ENCODE measurements at regions not wholly inside any gene's neighbourhood (a gene's known extent, or its start where the extent isn't known, plus 50 kb on each side); places are given as distances from the start of the nearest gene placed in this dataset.

DNA sequence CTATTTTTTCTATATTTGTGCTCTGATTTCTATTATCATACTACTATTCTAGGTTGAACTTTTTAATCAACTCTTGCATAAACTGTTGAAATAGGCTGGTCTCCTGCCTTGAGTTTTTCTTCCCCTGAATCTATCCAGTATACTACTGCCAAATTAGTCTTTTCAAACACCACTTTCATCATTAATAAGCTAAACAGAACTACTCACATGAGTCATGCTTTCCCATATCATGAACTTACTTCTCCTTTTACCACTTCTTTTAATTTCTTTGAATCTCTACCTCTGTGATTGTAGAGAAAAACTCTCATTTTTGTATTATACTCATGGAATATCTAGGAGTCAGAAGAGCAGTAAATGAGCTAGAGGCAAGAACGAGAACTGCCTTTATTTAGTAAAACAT lies 340.3 kb upstream of the PDE3A start:
- Histone ChIP-seq H3K4me1 (replicated peaks in 1 of 2; ENCODE audit: control insufficient read depth in 2 of 2, insufficient read depth in 2 of 2, low read length in 2 of 2) (no peaks in the 10 kb centered on the region), H3K9me1 (ENCODE audit: control insufficient read depth, insufficient read depth, low read length) (no peaks in the 10 kb centered on the region), H3K79me2 (ENCODE audit: control insufficient read depth, insufficient read depth, low read length) (no peaks in the 10 kb centered on the region), H3K4me3 (no peak overlapping the region), H3K36me3 (ENCODE audit: control insufficient read depth, insufficient read depth, low read length) (no peaks in the 10 kb centered on the region), H3K9ac (ENCODE audit: insufficient read depth in 1 of 2, low read depth in 2 of 2, low read length in 2 of 2) (no peak overlapping the region), H3K4me2 (ENCODE audit: insufficient read depth, low read length) (no peak overlapping the region), H2AFZ (ENCODE audit: low read depth, low read length) (no peak overlapping the region), H3K9me3 (replicated peaks; ENCODE audit: control insufficient read depth, insufficient read depth, low read depth, low read length) (no peaks in the 10 kb centered on the region), H4K20me1 (replicated peaks; ENCODE audit: control insufficient read depth, insufficient read depth, low read length) (no peaks in the 10 kb centered on the region), H3K27ac (ENCODE audit: extremely low read depth, low read depth, low read length) (no peak overlapping the region), H3K27me3 (ENCODE audit: control insufficient read depth in 2 of 2, insufficient read depth in 2 of 2, low read length in 2 of 2) (no peaks in the 10 kb centered on the region)
- in situ Hi-C loops (cut with MboI) (no loop called here), intact Hi-C loops (cut with micrococcal nuclease) (no loop called here)
- BruUV-seq (replicated peaks): no TSS peak
- FAIRE-seq (no peak), ATAC-seq (no peak), DNase-seq (ENCODE audit: extremely low read depth in 1 of 4, low spot score in 3 of 4) (no peak)
- POLR2A ChIA-PET: no interaction called here
- CTCF ChIA-PET (ENCODE audit: low intra/inter-chr PET ratio): no interaction called here
- WGBS (ENCODE audit: insufficient coverage, low coverage, missing lambda C conversion rate): 0% methylated on average over 1 of the region's 1 CpG
- TF ChIP-seq, protein P1, sequence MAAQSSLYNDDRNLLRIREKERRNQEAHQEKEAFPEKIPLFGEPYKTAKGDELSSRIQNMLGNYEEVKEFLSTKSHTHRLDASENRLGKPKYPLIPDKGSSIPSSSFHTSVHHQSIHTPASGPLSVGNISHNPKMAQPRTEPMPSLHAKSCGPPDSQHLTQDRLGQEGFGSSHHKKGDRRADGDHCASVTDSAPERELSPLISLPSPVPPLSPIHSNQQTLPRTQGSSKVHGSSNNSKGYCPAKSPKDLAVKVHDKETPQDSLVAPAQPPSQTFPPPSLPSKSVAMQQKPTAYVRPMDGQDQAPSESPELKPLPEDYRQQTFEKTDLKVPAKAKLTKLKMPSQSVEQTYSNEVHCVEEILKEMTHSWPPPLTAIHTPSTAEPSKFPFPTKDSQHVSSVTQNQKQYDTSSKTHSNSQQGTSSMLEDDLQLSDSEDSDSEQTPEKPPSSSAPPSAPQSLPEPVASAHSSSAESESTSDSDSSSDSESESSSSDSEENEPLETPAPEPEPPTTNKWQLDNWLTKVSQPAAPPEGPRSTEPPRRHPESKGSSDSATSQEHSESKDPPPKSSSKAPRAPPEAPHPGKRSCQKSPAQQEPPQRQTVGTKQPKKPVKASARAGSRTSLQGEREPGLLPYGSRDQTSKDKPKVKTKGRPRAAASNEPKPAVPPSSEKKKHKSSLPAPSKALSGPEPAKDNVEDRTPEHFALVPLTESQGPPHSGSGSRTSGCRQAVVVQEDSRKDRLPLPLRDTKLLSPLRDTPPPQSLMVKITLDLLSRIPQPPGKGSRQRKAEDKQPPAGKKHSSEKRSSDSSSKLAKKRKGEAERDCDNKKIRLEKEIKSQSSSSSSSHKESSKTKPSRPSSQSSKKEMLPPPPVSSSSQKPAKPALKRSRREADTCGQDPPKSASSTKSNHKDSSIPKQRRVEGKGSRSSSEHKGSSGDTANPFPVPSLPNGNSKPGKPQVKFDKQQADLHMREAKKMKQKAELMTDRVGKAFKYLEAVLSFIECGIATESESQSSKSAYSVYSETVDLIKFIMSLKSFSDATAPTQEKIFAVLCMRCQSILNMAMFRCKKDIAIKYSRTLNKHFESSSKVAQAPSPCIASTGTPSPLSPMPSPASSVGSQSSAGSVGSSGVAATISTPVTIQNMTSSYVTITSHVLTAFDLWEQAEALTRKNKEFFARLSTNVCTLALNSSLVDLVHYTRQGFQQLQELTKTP (IDR thresholded peaks at IDR 0.05; ENCODE audit: low read depth in 1 of 2, partially characterized antibody in 2 of 2): no peak
- no peak for TF ChIP-seq DDX20 (tag; IDR thresholded peaks at IDR 0.05; ENCODE audit: low read depth)
- TF ChIP-seq, protein P2, sequence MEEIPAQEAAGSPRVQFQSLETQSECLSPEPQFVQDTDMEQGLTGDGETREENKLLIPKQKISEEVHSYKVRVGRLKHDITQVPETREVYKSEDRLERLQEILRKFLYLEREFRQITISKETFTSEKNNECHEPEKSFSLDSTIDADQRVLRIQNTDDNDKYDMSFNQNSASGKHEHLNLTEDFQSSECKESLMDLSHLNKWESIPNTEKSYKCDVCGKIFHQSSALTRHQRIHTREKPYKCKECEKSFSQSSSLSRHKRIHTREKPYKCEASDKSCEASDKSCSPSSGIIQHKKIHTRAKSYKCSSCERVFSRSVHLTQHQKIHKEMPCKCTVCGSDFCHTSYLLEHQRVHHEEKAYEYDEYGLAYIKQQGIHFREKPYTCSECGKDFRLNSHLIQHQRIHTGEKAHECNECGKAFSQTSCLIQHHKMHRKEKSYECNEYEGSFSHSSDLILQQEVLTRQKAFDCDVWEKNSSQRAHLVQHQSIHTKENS (CRISPR knock-in tag; IDR thresholded peaks at IDR 0.05): no peak
- no peak for TF ChIP-seq RCOR1 (IDR thresholded peaks at IDR 0.05; ENCODE audit: borderline replicate concordance in 1 of 2, low read depth in 2 of 2, low read length in 2 of 2)
- TF ChIP-seq, protein P3, sequence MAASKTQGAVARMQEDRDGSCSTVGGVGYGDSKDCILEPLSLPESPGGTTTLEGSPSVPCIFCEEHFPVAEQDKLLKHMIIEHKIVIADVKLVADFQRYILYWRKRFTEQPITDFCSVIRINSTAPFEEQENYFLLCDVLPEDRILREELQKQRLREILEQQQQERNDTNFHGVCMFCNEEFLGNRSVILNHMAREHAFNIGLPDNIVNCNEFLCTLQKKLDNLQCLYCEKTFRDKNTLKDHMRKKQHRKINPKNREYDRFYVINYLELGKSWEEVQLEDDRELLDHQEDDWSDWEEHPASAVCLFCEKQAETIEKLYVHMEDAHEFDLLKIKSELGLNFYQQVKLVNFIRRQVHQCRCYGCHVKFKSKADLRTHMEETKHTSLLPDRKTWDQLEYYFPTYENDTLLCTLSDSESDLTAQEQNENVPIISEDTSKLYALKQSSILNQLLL (CRISPR knock-in tag; IDR thresholded peaks at IDR 0.05; ENCODE audit: borderline replicate concordance): no peak
- no peak for TF ChIP-seq SMAD4 (CRISPR knock-in tag; conservative IDR thresholded peaks at IDR 0.05)
- TF ChIP-seq HDAC8 (tag; IDR thresholded peaks at IDR 0.05): no peak
- no peak for TF ChIP-seq RFX7 (CRISPR knock-in tag; IDR thresholded peaks at IDR 0.05)
- no peak for TF ChIP-seq BMI1 (IDR thresholded peaks at IDR 0.05; ENCODE audit: low read length)
- TF ChIP-seq CBX3 (IDR thresholded peaks at IDR 0.05; ENCODE audit: borderline replicate concordance in 1 of 2, low read length in 2 of 2): no peak
- TF ChIP-seq RNF2 (IDR thresholded peaks at IDR 0.05): no peak

Measured in K562 (cell line).